Endothelial cell of umbilical vein (primary cell): ENCODE measurements at regions not wholly inside any gene's neighbourhood (a gene's known extent, or its start where the extent isn't known, plus 50 kb on each side); places are given as distances from the start of the nearest gene placed in this dataset.

Experiments used
- BruUV-seq: library from RNA; stranded (reverse); fragments of 400-500 nt; replicated peaks from 2 replicates; lab custom pipeline; 2021; lab: Mats Ljungman, UMichigan
- CTCF ChIA-PET: fragments of 300-600, 350-600 bp; sonication (Branson Sonifier 250); formaldehyde crosslinking; loops from one replicate; lab custom pipeline; 2021; ENCODE audit warnings: antibody characterized with exemption, inconsistent platforms; lab: Charles Lee
- POLR2A ChIA-PET: fragments of 300-600, 350-600 bp; sonication (Branson Sonifier 250); formaldehyde crosslinking; loops from one replicate; lab custom pipeline; 2021; ENCODE audit warnings: antibody characterized with exemption, inconsistent platforms; lab: Charles Lee
- DNase-seq: peaks from one replicate; pipeline ENCODE4 v3.0.0-alpha.2; 2011; ENCODE audit warnings: low read depth, low spot score
- FAIRE-seq: peaks from 2 replicates; lab custom pipeline; 2011; peaks lifted over from hg19 to GRCh38; lab: Jason Lieb, UNC
- H2AFZ ChIP-seq: 2 replicates; pipeline ENCODE4 v1.6.0; 2012; ENCODE audit warnings: low read depth, low read length, control low read depth, inconsistent platforms
- H3K27ac ChIP-seq: 2 replicates; pipeline ENCODE4 v1.5.1; 2011; ENCODE audit warnings: low read depth, mild to moderate bottlenecking, control low read depth, low read length, moderate library complexity; ENCODE audit not compliant: insufficient read depth
- H3K27me3 ChIP-seq, 2 experiments: 2 replicates each; pipeline versions ENCODE4 v1.6.0 to v1.6.1; 2011; ENCODE audit warnings: low read length in 2 of 2, mixed read lengths in 1 of 2; ENCODE audit not compliant: control insufficient read depth in 2 of 2, insufficient read depth in 2 of 2
- H3K36me3 ChIP-seq, 2 experiments: 2 replicates in 1 of 2; 3 replicates in 1 of 2; pipeline ENCODE4 v1.5.1; 2011; ENCODE audit warnings: low read length in 2 of 2, mild to moderate bottlenecking in 1 of 2, moderate library complexity in 1 of 2; ENCODE audit not compliant: control insufficient read depth in 2 of 2, insufficient read depth in 2 of 2; ENCODE audit errors: extremely low read depth in 1 of 2
- H3K4me1 ChIP-seq: 3 replicates; pipeline ENCODE4 v1.5.1; 2011; ENCODE audit warnings: mild to moderate bottlenecking, low read length; ENCODE audit not compliant: control insufficient read depth, insufficient read depth; ENCODE audit errors: extremely low read depth
- H3K4me2 ChIP-seq: 2 replicates; pipeline ENCODE4 v1.6.1; 2011; ENCODE audit warnings: low read length, control low read depth, mixed read lengths; ENCODE audit not compliant: insufficient read depth
- H3K4me3 ChIP-seq, 3 experiments: fragments of 200-600 bp in 1 of 3; sonication (generic), shearing (Covaris generic) in 1 of 3; replicated peaks in 1 of 3; 2 replicates each; pipeline ENCODE4 v1.5.1; 2011 to 2016; ENCODE audit warnings: control low read depth in 3 of 3, low read length in 3 of 3, mild to moderate bottlenecking in 2 of 3, inconsistent platforms in 1 of 3, low read depth in 1 of 3, moderate library complexity in 1 of 3; ENCODE audit not compliant: insufficient read depth in 1 of 3
- H3K79me2 ChIP-seq: 2 replicates; pipeline ENCODE4 v1.6.0; 2012; ENCODE audit warnings: low read length, inconsistent platforms; ENCODE audit not compliant: control insufficient read depth, insufficient read depth
- H3K9ac ChIP-seq: replicated peaks from 2 replicates; pipeline ENCODE3; 2011; ENCODE audit warnings: low read length, control low read depth; ENCODE audit not compliant: insufficient read depth; ENCODE audit errors: extremely low read depth
- H3K9me1 ChIP-seq: replicated peaks from 3 replicates; pipeline ENCODE4 v1.6.0; 2011; ENCODE audit warnings: mild to moderate bottlenecking, low read length; ENCODE audit not compliant: control insufficient read depth, insufficient read depth; ENCODE audit errors: extremely low read depth
- H3K9me3 ChIP-seq: replicated peaks from 2 replicates; pipeline ENCODE4 v1.5.1; 2012; ENCODE audit warnings: low read length, inconsistent platforms; ENCODE audit not compliant: control insufficient read depth, insufficient read depth
- H4K20me1 ChIP-seq: replicated peaks from 2 replicates; pipeline ENCODE3; 2011; ENCODE audit warnings: mild to moderate bottlenecking, low read length; ENCODE audit not compliant: control insufficient read depth, insufficient read depth; ENCODE audit errors: extremely low read depth
- EZH2 ChIP-seq: IDR thresholded peaks from 2 replicates; pipeline ENCODE4 v1.6.1; 2012; ENCODE audit warnings: borderline replicate concordance, low read depth, mild to moderate bottlenecking, moderate library complexity, low read length, inconsistent platforms; ENCODE audit not compliant: severe bottlenecking
- FOS ChIP-seq: IDR thresholded peaks from 2 replicates; pipeline ENCODE4 v1.6.1; 2011; ENCODE audit warnings: mild to moderate bottlenecking, low read length, moderate library complexity, borderline replicate concordance; ENCODE audit not compliant: insufficient read depth
- GATA2 ChIP-seq: IDR thresholded peaks from 2 replicates; pipeline ENCODE4 v1.7.0; 2011; ENCODE audit warnings: low read depth, mild to moderate bottlenecking, moderate library complexity, mixed read lengths, low read length; ENCODE audit not compliant: insufficient read length, insufficient read depth
- JUN ChIP-seq: IDR thresholded peaks from 2 replicates; pipeline ENCODE4 v1.6.1; 2011; ENCODE audit warnings: borderline replicate concordance, low read depth; ENCODE audit not compliant: insufficient read length, insufficient read depth
- MYC ChIP-seq: IDR thresholded peaks from one replicate; pipeline ENCODE4 v1.6.1; 2011; ENCODE audit warnings: mild to moderate bottlenecking, low read depth, low read length
- POLR2A ChIP-seq: IDR thresholded peaks from 2 replicates; pipeline ENCODE4 v1.6.1; 2012; ENCODE audit warnings: low read depth, mild to moderate bottlenecking, control low read depth, low read length
- POLR2AphosphoS5 ChIP-seq: IDR thresholded peaks from 2 replicates; pipeline ENCODE4 v1.6.1; 2012; ENCODE audit warnings: low read depth, mild to moderate bottlenecking, control low read depth, low read length, moderate library complexity; ENCODE audit not compliant: insufficient read depth
- dilution Hi-C: fragments of 300-500 bp; cut with MboI; formaldehyde crosslinking; loops from one replicate; pipeline ENCODE4 v1.15.0; 2019; ENCODE audit warnings: low sequenced_read_pairs; ENCODE audit not compliant: extremely low pct_ligation_motif_present
- intact Hi-C: fragments of 100-400 bp; cut with micrococcal nuclease; formaldehyde crosslinking; loops from one replicate; pipeline ENCODE4 v1.10.0; 2022
- TF ChIP-seq, protein P1 (sequence below), 2 donors: IDR thresholded peaks; 1 replicate in 1 of 2; 2 replicates in 1 of 2; pipeline ENCODE4 v1.5.1; 2011; ENCODE audit warnings: low read length in 2 of 2, mild to moderate bottlenecking in 2 of 2, moderate library complexity in 2 of 2, control low read depth in 1 of 2, inconsistent platforms in 1 of 2, low read depth in 1 of 2; ENCODE audit not compliant: insufficient read depth in 1 of 2; ENCODE audit errors: extremely low read depth in 1 of 2
- TF ChIP-seq, protein P2 (sequence below): IDR thresholded peaks from 2 replicates; pipeline ENCODE4 v1.6.1; 2011; ENCODE audit not compliant: insufficient read depth, insufficient read length

DNA sequence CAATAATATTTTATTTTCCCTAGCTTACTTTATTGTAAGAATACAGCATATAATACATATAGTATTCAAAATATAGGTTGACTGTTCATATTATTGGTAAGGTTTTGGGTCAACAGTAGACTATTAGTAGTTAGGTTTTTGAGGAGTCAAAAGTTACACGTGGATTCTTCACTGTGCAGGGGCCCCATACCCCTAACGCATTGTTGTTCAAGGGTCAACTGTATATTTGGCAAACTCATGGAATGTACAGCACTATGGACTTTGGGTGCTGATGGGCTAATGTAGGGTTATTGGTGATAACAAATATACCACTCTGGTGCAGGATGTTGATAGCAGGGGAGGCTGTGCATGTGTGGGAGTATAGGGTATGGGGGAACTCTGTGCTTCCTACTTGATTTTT, 397.2 kb downstream of the BCKDHB start:
- TF ChIP-seq POLR2A (no peak), POLR2AphosphoS5 (no peak), GATA2 (no peak)
- H3K4me3 ChIP-seq: no peak overlapping the region

DNA sequence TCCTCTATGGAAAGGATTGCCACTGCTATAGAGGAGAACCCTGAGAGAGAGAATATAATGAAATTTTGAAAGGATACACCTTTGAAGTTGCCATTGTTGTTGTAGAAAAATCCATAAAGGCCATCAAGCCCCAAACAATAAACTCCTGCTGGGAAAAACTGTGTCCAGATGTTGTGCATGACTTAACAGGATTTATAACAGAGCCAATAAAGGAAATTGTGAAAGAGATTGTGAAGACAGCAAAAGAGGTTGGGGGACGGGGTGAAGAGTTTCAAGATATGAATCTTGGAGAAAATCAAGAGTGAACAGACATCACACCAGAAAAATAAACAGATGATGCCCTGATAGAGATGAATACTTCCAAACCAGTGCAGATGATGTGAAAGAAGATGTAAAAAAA, 396.4 kb downstream of the BCKDHB start:
- Histone ChIP-seq H4K20me1 (no peaks in the 10 kb centered on the region), H3K36me3 (no peaks in the 10 kb centered on the region), H3K4me3 (no peak overlapping the region), H3K27ac (no peak overlapping the region), H3K79me2 (no peaks in the 10 kb centered on the region), H3K4me1 (no peaks in the 10 kb centered on the region), H2AFZ (no peak overlapping the region), H3K9ac (no peak overlapping the region), H3K4me2 (no peak overlapping the region), H3K27me3 (no peaks in the 10 kb centered on the region), H3K9me1 (no peaks in the 10 kb centered on the region), H3K9me3 (no peaks in the 10 kb centered on the region)
- BruUV-seq: no TSS peak
- no peak for TF ChIP-seq POLR2AphosphoS5
- no peak for TF ChIP-seq MYC
- TF ChIP-seq, protein P1, sequence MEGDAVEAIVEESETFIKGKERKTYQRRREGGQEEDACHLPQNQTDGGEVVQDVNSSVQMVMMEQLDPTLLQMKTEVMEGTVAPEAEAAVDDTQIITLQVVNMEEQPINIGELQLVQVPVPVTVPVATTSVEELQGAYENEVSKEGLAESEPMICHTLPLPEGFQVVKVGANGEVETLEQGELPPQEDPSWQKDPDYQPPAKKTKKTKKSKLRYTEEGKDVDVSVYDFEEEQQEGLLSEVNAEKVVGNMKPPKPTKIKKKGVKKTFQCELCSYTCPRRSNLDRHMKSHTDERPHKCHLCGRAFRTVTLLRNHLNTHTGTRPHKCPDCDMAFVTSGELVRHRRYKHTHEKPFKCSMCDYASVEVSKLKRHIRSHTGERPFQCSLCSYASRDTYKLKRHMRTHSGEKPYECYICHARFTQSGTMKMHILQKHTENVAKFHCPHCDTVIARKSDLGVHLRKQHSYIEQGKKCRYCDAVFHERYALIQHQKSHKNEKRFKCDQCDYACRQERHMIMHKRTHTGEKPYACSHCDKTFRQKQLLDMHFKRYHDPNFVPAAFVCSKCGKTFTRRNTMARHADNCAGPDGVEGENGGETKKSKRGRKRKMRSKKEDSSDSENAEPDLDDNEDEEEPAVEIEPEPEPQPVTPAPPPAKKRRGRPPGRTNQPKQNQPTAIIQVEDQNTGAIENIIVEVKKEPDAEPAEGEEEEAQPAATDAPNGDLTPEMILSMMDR (IDR thresholded peaks at IDR 0.05; ENCODE audit: extremely low read depth in 1 of 2, insufficient read depth in 1 of 2, low read depth in 1 of 2, low read length in 2 of 2): no peak
- no peak for TF ChIP-seq JUN
- TF ChIP-seq FOS: no peak
- TF ChIP-seq, protein P2, sequence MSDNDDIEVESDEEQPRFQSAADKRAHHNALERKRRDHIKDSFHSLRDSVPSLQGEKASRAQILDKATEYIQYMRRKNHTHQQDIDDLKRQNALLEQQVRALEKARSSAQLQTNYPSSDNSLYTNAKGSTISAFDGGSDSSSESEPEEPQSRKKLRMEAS: no peak
- no peak for TF ChIP-seq POLR2A
- no peak for TF ChIP-seq EZH2
- no peak for TF ChIP-seq GATA2
- no peak for FAIRE-seq
- ChIA-PET POLR2A (no interaction called here), CTCF (no interaction called here)
- dilution Hi-C loops (no loop called here), intact Hi-C loops (no loop called here)
- DNase-seq: no peak

More for the DNA sequence above, 397.2 kb downstream of the BCKDHB start:
- no peaks in the 10 kb centered on the region for H3K36me3 ChIP-seq
- H3K4me1 ChIP-seq: no peaks in the 10 kb centered on the region
- no peak overlapping the region for H3K27ac ChIP-seq
- FAIRE-seq (no peak), DNase-seq (no peak)
- H3K9ac ChIP-seq: no peak overlapping the region
- H3K9me3 ChIP-seq: no peaks in the 10 kb centered on the region
- no TSS peak for BruUV-seq
- H2AFZ ChIP-seq: no peak overlapping the region
- H3K9me1 ChIP-seq: no peaks in the 10 kb centered on the region
- ChIA-PET CTCF (no interaction called here), POLR2A (no interaction called here)
- intact Hi-C loops (no loop called here), dilution Hi-C loops (no loop called here)
- H4K20me1 ChIP-seq: no peaks in the 10 kb centered on the region
- H3K27me3 ChIP-seq: no peaks in the 10 kb centered on the region
- no peaks in the 10 kb centered on the region for H3K79me2 ChIP-seq
- no peak overlapping the region for H3K4me2 ChIP-seq
